ENCODE measurements at regions not wholly inside any gene's neighbourhood (a gene's known extent, or its start where the extent isn't known, plus 50 kb on each side); places are given as distances from the start of the nearest gene placed in this dataset.

DNA sequence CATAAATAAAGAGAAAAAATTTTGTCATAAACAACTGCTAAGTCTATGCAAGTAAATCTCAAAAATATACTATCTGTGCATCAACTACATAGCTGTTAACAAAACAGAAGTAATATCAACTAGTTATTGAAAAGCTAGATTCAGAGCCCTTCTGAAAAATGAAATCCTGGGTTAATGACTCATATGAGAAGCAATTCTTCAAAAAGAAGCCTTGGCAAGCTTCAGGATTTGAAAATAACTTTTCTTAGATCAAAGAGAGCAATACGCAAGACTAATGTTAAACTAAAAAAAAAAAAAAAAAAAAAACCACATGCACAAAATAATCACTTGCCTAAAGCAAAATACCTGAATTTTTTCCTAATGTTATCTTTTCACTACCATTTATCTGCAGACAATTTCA lies 566.1 kb upstream of the BOD1L1 start:
- TF ChIP-seq POU5F1 (IDR thresholded peaks at IDR 0.05; ENCODE audit: low read depth, low read length) = no peak
- no peak overlapping the region for H2AFZ ChIP-seq (ENCODE audit: low read length)
- H4K91ac ChIP-seq (replicated peaks; ENCODE audit: insufficient read length, low read length) = no peak overlapping the region
- no peaks in the 10 kb centered on the region for H3K9me3 ChIP-seq (ENCODE audit: insufficient read depth in 2 of 2, low read depth in 1 of 2, low read length in 1 of 2)
- no peak overlapping the region for H2BK120ac ChIP-seq (replicated peaks; ENCODE audit: low read depth, low read length)
- no peak for FAIRE-seq
- H3K4ac ChIP-seq (replicated peaks; ENCODE audit: insufficient read length, low read depth, low read length) = no peak overlapping the region
- no peak overlapping the region for H2AK5ac ChIP-seq (ENCODE audit: low read depth, low read length)
- H3K27ac ChIP-seq (ENCODE audit: low read depth, low read length) = no peak overlapping the region
- H3K4me2 ChIP-seq (ENCODE audit: insufficient read depth in 1 of 2, low read depth in 2 of 2, low read length in 2 of 2) = no peak overlapping the region
- no peak overlapping the region for H2BK5ac ChIP-seq (ENCODE audit: low read depth, low read length)
- H3K4me3 ChIP-seq (ENCODE audit: extremely low read depth in 1 of 4, insufficient read depth in 2 of 4, low read depth in 3 of 4, low read length in 4 of 4) = no peak overlapping the region
- ChIA-PET POLR2A (ENCODE audit: partially characterized antibody) (no interaction called here), CTCF (ENCODE audit: partially characterized antibody) (interaction anchor here (0.6 kb wide), 1 partner anchor 29 kb away, joined by 5 read pairs; no protein-coding TSS in a partner anchor)
- no peak overlapping the region for H3K23ac ChIP-seq (ENCODE audit: insufficient read length)
- H3K14ac ChIP-seq (ENCODE audit: insufficient read length) = no peak overlapping the region
- peaks cover 0 to 1% (median 0%) of the 10 kb centered on the region in 4 experiments; a peak in 1 of 7 replicates for H3K27me3 ChIP-seq (replicated peaks in 1 of 4; ENCODE audit: control insufficient read depth in 3 of 4, extremely low read depth in 1 of 4, insufficient read depth in 3 of 4, low read length in 3 of 4)
- H3K79me1 ChIP-seq (ENCODE audit: low read depth, low read length) = no peaks in the 10 kb centered on the region
- no peak overlapping the region for H2BK12ac ChIP-seq (ENCODE audit: low read depth, low read length)
- no peak overlapping the region for H3K56ac ChIP-seq (replicated peaks; ENCODE audit: insufficient read length, low read depth, low read length)
- no peak overlapping the region for H2BK20ac ChIP-seq (ENCODE audit: low read length)
- H3K36me3 ChIP-seq (ENCODE audit: control insufficient read depth in 2 of 4, insufficient read depth in 4 of 4, low read length in 3 of 4) = no peaks in the 10 kb centered on the region
- H4K8ac ChIP-seq (ENCODE audit: extremely low read depth, insufficient read depth, low read length) = no peak overlapping the region
- H4K20me1 ChIP-seq (replicated peaks in 1 of 2; ENCODE audit: control insufficient read depth in 1 of 2, insufficient read depth in 2 of 2, low read length in 2 of 2) = no peaks in the 10 kb centered on the region
- 88% methylated on average over 1 of the region's 1 CpG; no CpG with 5 or more reads in 1 of the 2 experiments for WGBS, 2 experiments (ENCODE audit: extremely low coverage in 1 of 2, insufficient coverage in 1 of 2, insufficient read length in 1 of 2, insufficient replicate concordance in 2 of 2, low coverage in 1 of 2, low lambda C conversion rate in 2 of 2, missing lambda C conversion rate in 1 of 2)
- no peaks in the 10 kb centered on the region for H3K23me2 ChIP-seq (ENCODE audit: low read depth, low read length)
- H3K79me2 ChIP-seq (ENCODE audit: control insufficient read depth in 1 of 2, insufficient read depth in 2 of 2, low read length in 2 of 2) = no peaks in the 10 kb centered on the region
- H3K4me1 ChIP-seq (replicated peaks in 1 of 4; ENCODE audit: control insufficient read depth in 3 of 4, insufficient read depth in 4 of 4, low read length in 3 of 4) = no peaks in the 10 kb centered on the region
- no peak overlapping the region for H4K5ac ChIP-seq (ENCODE audit: insufficient read length, low read depth, low read length)
- no peak overlapping the region for H3K9ac ChIP-seq (replicated peaks in 1 of 4; ENCODE audit: extremely low read depth in 1 of 4, low read depth in 3 of 4, low read length in 3 of 4)
- H3K18ac ChIP-seq (ENCODE audit: extremely low read depth, low read length) = no peak overlapping the region
- no peak for DNase-seq (ENCODE audit: low read depth in 1 of 2, low spot score in 2 of 2)
- no peak overlapping the region for H2BK15ac ChIP-seq (ENCODE audit: low read length)

All from H1 (cell line).